ENCODE measurements at regions not wholly inside any gene's neighbourhood (a gene's known extent, or its start where the extent isn't known, plus 50 kb on each side); places are given as distances from the start of the nearest gene placed in this dataset.
A peak's percentile ranks its signal among the peaks of the same experiment; 100 is the strongest.

GRCh38 chr22:27372969-27373670 lies 428.4 kb downstream of the MN1 start:
- no peak for TF ChIP-seq CTCF (conservative IDR thresholded peaks at IDR 0.05; ENCODE audit: low read depth, low read length)
- no peak for DNase-seq (ENCODE audit: low read depth)
- no peak overlapping the region for H3K4me3 ChIP-seq (ENCODE audit: low read length)

- peak; percentile 56 for DNase-seq (ENCODE audit: low read depth)
- H3K4me3 ChIP-seq (ENCODE audit: low read length): no peak overlapping the region
- no peak for TF ChIP-seq CTCF (conservative IDR thresholded peaks at IDR 0.05; ENCODE audit: low read depth, low read length)
Observed at GRCh38 chr22:27377501-27378295, 423.9 kb downstream of the MN1 start.

GRCh38 chr22:27378311-27378800 lies 423.2 kb downstream of the MN1 start:
- TF ChIP-seq CTCF (conservative IDR thresholded peaks at IDR 0.05; ENCODE audit: low read depth, low read length): no peak
- no peak overlapping the region for H3K4me3 ChIP-seq (ENCODE audit: low read length)
- DNase-seq (ENCODE audit: low read depth): no peak

- DNase-seq (ENCODE audit: low read depth): no peak
- no peak for TF ChIP-seq CTCF (conservative IDR thresholded peaks at IDR 0.05; ENCODE audit: low read depth, low read length)
Observed at GRCh38 chr22:27378995-27379394, 422.6 kb downstream of the MN1 start.

GRCh38 chr22:27380855-27381254 lies 420.7 kb downstream of the MN1 start:
- TF ChIP-seq CTCF (conservative IDR thresholded peaks at IDR 0.05; ENCODE audit: low read depth, low read length): no peak
- no peak overlapping the region for H3K4me3 ChIP-seq (ENCODE audit: low read length)
- DNase-seq (ENCODE audit: low read depth): no peak

More at GRCh38 chr22:27378995-27379394, 422.6 kb downstream of the MN1 start:
- H3K4me3 ChIP-seq (ENCODE audit: low read length): no peak overlapping the region

GRCh38 chr22:27381552-27381951 lies 420.0 kb downstream of the MN1 start:
- no peak overlapping the region for H3K4me3 ChIP-seq (ENCODE audit: low read length)
- TF ChIP-seq CTCF (conservative IDR thresholded peaks at IDR 0.05; ENCODE audit: low read depth, low read length): no peak
- DNase-seq (ENCODE audit: low read depth): no peak
